Epidermal melanocyte (primary cell): ENCODE measurements at regions not wholly inside any gene's neighbourhood (a gene's known extent, or its start where the extent isn't known, plus 50 kb on each side); places are given as distances from the start of the nearest gene placed in this dataset.

ENCODE experiments used
- DNase-seq: peaks from one replicate; pipeline ENCODE4 v3.0.0; 2011; ENCODE audit warnings: low spot score; ENCODE audit not compliant: insufficient read length

DNA sequence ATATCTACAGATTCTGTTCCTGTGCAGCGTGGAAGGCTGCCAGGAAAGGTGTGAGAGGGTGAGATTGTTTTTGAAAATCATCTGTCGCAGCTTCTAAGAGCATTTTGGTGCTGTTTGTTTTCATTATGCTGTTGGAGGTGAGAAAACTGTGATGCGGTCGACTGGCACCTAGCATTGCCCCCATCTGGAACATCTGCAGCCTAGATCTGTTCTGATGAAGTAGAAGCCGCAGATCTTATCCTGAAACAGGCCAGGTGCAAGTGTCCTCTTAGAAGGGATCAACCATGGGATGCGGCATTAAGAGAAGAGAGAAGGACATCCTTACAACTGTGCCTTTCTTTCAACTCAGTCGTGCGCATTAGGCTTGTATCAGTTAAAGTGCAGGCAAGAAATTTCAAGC, 167.3 kb downstream of the CDH26 start:
- no peak for DNase-seq

GRCh38 chr20:60126975-60127374, 168.8 kb downstream of the CDH26 start:
- DNase-seq: no peak

DNA sequence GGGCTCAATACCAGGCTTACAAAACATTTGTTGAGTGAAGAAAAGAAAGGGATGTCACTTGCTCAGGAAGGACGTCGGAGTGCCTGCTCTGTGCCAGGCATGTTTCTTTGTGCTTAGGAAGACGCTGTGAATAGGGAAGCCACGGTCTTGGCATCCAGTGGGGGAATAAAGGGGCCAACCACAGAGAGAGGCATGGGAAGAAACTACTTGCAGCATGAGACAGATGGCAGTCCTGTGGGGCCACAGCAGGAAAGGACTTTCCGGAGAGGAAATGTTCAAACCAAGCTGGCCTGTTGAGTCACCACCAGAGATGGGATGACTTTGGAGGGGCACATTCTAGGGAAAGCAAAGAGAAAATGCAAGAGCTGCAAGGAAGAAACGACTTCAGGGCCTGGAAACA, 173.2 kb downstream of the CDH26 start:
- DNase-seq: no peak

- DNase-seq: no peak
These were observed 174.1 kb downstream of the CDH26 start for GRCh38 chr20:60132162-60132826.

- DNase-seq: no peak
These were observed 174.8 kb downstream of the CDH26 start for GRCh38 chr20:60132827-60133670.

GRCh38 chr20:60135276-60135675, 177.1 kb downstream of the CDH26 start:
- DNase-seq: no peak

DNA sequence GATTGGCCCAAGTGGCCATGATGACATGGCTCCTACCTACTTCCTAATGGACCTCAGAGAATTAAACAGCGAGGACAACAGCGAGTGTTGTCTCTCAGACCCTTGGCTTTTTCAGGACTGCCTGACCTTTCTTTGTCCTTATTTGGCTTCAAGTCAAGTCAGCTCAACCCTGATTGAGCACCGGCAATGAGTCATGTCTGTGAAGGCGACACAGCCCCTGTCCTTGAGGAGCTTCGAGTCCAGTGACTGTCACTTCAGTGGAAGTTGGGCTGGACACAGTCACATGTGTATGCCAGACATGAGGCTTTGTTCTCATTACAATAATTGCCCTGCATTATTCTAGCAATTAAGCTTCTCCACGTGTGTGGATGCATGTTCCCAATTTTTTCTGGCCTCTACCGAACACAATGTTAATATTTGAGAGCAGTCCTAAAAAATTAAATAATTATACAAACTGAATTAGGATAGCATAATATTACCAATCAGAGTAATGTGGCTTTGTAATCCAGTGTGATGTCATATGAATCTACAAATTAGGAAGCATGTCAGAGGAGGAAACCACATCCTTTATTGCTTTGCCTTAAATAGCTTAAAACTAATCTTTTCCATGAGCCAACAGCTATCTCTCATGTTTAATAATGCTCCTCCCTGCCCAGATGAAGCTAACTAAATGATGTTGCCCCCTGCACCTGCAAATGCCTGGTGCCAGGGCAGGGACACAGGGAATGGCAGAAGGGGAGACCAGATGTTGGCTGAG, 178.6 kb downstream of the CDH26 start:
- DNase-seq: no peak

- no peak for DNase-seq
These were observed 179.5 kb downstream of the CDH26 start for GRCh38 chr20:60137657-60138245.

- DNase-seq: no peak
These were observed 180.3 kb downstream of the CDH26 start for GRCh38 chr20:60138256-60139220.

- DNase-seq: no peak
These were observed 181.6 kb downstream of the CDH26 start for GRCh38 chr20:60139663-60140446.

DNA sequence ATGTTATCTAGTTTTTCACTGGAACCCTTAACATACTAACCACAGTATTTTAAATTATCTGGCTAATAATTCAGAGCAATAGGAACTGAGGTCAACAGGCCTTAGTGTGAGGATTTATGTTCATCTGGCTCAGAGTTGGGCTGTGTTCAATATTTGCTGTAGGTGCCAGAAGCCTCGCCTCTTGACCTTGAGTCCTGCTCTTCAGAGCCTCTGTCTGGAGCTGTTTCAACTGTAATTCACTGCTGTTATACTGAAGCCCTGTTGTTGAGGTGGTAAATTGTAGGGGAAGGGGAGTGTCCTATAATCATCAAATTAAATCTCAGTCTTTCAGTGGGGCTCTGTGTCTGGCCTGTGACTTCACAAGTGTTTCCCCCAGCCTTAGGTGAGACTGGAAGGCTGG, 184.4 kb downstream of the CDH26 start:
- DNase-seq: no peak

DNA sequence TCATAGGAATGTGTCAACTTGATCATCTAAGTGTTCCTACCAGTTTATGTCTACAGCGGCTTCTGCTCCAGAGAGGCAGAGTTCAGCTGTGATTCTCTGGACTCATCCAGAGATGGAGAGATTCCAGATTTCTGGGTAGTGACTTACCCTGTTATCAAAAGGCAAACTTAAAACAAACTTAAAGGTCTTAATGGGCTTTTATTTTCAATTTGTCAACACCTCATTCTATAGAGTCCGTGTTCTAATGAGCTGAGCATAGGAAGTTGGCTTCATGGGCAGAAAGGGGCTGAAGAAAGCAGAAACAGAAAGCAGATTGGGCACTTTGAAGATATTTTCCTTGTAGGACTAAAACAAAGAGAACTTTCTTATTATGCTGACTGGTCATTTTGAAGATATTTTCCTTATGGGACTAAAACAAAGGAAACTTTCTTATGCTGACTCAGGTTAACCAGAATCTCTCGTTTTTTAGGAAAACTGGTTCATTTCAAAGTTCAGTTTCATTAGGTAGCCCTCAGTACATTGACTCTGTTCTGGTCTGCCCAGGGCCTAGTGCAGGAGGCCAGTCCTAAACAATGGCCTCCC, 185.1 kb downstream of the CDH26 start:
- no peak for DNase-seq

GRCh38 chr20:60144404-60144803, 186.2 kb downstream of the CDH26 start:
- no peak for DNase-seq

DNA sequence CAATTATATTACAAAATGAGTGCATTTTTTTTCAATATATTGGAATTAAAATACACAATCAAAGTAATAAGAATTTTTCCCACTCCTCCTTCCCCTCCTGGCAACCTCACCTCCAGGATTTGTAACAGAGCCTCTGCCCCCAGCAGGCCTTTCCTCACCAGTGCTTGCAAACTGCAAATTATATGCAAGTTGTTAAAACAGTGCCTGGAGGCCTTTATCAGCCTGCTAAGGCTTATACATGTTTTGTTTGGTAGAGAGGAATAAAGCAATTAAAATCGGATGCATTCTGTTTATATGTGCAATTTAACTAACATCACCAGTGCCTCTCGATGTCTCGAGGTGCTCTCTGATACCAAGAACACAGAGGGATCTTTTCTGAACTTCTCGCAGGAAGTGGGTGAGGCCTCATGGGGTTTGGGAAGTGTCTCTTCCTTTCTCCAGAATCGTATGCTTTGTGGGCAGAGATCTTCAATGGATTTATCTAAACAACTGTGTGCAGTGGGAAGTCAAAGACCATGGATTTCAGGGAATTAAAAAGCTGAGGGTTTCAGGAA, 186.8 kb downstream of the CDH26 start:
- DNase-seq: no peak

DNA sequence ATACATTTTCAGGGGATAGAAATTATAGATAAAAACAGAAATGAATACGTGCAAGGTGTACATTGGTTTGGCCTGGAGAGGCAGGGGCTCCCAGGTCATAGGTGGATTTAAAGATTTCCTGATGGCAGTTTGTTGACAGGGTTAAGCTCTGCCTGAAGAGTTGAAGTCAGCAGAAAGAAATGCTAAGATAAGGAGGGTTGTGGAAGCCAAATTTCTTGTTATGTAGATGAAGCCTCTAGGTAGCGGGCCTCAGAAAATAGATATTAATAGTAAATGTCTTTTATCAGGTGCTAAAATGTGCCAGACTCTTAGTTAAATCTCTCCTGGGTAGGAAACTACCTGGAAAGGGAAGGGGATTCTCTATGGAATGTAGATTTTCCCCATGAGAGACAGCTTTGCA, 188.8 kb downstream of the CDH26 start:
- no peak for DNase-seq

- no peak for DNase-seq
These were observed 190.7 kb downstream of the CDH26 start for GRCh38 chr20:60148885-60149284.

GRCh38 chr20:60152792-60153191, 194.6 kb downstream of the CDH26 start:
- no peak for DNase-seq

DNA sequence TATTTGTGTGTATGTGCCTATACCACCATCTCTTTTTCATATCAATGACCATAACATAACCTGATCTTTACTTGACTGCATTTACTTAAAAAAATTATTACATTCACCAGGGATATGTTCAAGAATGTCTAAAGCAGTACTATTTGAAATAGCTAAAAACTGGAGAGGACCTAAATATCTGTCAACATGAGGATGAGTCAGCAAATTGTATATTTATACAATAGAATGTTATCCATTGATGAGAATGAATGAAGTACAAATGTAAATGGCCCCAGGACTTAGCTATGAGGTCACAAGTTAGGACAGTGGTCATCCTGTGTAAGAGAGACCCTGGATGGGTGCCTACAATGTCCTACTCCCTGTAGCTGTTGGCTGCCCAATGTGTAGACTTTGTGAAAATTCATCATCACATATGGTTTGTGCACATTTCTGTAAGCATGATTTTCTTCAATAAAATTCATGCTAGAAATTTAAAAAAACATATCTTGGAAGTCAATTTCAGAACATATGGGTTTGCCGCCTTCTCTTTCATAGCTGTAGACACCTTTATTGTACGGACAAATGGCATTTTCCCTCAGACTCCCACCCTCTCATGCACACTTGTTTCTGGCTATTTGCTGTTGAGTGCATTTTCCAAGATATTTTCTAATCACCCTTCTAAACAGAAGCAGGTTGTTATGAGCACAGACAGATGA, 202.4 kb downstream of the CDH26 start:
- no peak for DNase-seq

DNA sequence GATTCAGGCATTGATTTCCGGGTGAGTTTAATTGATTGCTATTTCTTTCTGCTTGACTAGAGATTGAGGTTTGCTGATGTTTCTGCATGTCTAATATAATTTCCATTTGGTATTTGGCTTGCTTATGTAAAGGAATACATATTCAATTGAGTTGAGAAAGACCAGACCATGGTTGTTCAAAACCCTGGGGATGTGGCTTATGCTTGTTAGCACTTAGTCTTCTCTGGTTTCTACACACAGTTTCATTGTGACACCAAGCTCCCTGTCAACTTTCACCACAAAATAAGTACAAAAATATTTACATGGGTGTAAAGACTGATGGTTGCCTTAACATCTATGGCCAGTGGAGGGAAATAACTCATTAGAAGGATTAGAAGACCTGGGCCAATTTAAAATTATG, 209.6 kb downstream of the CDH26 start:
- DNase-seq: no peak
